Bronchial epithelial cell (primary cell): ENCODE measurements at regions not wholly inside any gene's neighbourhood (a gene's known extent, or its start where the extent isn't known, plus 50 kb on each side); places are given as distances from the start of the nearest gene placed in this dataset.

ENCODE experiments used
- DNase-seq: peaks from one replicate; pipeline ENCODE4 v3.0.0-alpha.2; 2010; ENCODE audit warnings: low read depth
- FAIRE-seq: peaks from 2 replicates; lab custom pipeline; 2011; peaks lifted over from hg19 to GRCh38; lab: Jason Lieb, UNC
- H3K27me3 ChIP-seq: 2 replicates; pipeline ENCODE4 v1.5.1; 2011; ENCODE audit warnings: low read length; ENCODE audit not compliant: control insufficient read depth, insufficient read depth
- H3K36me3 ChIP-seq: 2 replicates; pipeline ENCODE4 v1.5.1; 2011; ENCODE audit warnings: low read length; ENCODE audit not compliant: control insufficient read depth, insufficient read depth
- H3K4me3 ChIP-seq: 2 replicates; pipeline ENCODE4 v1.5.1; 2011; ENCODE audit warnings: mild to moderate bottlenecking, low read depth, low read length, control low read depth
- TF ChIP-seq, protein P1 (sequence below): IDR thresholded peaks from 2 replicates; pipeline ENCODE4 v1.5.1; 2011; ENCODE audit warnings: mild to moderate bottlenecking, moderate library complexity, low read length, control low read depth, inconsistent platforms; ENCODE audit not compliant: insufficient read depth, severe bottlenecking

DNA sequence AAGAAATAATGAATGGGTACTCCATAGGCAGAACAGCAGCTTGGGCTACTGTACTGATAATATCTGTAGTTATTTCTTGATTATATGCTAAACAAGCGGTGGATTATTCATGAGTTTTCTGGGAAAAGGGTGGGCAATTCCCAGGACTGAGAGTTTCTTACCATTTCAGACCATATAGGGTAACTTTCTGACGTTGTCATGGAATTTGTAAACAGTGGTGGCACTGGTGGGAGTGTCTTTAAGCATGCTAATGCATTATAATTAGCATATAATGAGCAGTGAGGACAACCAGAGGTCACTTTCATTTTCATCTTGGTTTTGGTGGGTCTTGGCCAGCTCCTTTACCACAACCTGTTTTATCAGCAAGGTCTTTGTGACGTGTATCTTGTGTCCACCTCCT, 399.7 kb downstream of the CDC14C start:
- TF ChIP-seq, protein P1, sequence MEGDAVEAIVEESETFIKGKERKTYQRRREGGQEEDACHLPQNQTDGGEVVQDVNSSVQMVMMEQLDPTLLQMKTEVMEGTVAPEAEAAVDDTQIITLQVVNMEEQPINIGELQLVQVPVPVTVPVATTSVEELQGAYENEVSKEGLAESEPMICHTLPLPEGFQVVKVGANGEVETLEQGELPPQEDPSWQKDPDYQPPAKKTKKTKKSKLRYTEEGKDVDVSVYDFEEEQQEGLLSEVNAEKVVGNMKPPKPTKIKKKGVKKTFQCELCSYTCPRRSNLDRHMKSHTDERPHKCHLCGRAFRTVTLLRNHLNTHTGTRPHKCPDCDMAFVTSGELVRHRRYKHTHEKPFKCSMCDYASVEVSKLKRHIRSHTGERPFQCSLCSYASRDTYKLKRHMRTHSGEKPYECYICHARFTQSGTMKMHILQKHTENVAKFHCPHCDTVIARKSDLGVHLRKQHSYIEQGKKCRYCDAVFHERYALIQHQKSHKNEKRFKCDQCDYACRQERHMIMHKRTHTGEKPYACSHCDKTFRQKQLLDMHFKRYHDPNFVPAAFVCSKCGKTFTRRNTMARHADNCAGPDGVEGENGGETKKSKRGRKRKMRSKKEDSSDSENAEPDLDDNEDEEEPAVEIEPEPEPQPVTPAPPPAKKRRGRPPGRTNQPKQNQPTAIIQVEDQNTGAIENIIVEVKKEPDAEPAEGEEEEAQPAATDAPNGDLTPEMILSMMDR = no peak
- FAIRE-seq = no peak
- no peak overlapping the region for H3K4me3 ChIP-seq
- H3K27me3 ChIP-seq = no peaks in the 10 kb centered on the region
- H3K36me3 ChIP-seq = no peaks in the 10 kb centered on the region
- DNase-seq = no peak

DNA sequence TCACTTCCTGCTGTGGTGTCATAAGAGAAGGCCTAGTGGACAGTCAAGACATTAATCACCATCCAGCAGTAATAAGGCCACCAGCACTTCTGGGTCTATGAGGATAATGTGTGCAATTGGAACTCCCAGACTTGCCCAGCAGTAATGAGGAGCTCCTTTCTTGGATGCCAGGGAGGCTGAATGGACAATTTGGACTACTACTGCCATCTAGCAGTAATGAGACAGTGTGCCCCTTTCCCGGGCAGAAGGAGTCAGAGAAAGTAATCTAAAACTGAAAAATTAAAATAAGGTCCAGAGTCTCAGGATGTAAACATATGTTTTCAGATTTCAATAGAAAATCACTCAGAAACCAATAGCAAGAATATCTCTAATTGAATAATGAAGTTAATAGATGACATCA, 400.4 kb downstream of the CDC14C start:
- DNase-seq (peak; percentile 18), FAIRE-seq (no peak)
- Histone ChIP-seq H3K36me3 (no peaks in the 10 kb centered on the region), H3K27me3 (no peaks in the 10 kb centered on the region), H3K4me3 (no peak overlapping the region)
- TF ChIP-seq, protein P1 = peak; percentile 27

- DNase-seq (no peak), FAIRE-seq (no peak)
- Histone ChIP-seq H3K27me3 (no peaks in the 10 kb centered on the region), H3K36me3 (no peaks in the 10 kb centered on the region), H3K4me3 (no peak overlapping the region)
- TF ChIP-seq, protein P1 = no peak
These were observed 401.2 kb downstream of the CDC14C start for GRCh38 chr7:49325571-49325970.

DNA sequence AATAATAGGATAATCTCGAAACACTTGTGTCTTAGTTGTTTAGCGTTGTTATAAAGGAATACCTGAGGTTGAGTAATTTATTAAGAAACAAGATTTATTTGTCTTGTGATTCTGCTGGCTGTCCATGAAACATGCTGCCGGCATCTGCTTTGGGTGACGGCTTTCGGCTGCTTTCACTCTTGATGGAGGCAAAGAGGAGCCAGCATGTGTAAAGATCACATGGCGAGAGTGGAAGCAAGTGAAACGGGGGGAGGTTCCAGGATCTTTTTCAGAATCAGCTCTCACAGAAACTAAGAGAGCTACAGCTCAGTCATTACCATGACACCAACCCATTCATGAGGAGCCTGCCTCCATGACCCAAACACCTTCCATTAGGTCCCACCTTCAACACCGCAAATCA, 402.8 kb downstream of the CDC14C start:
- FAIRE-seq = no peak
- TF ChIP-seq, protein P1 = no peak
- no peaks in the 10 kb centered on the region for H3K36me3 ChIP-seq
- DNase-seq = no peak
- no peaks in the 10 kb centered on the region for H3K27me3 ChIP-seq
- no peak overlapping the region for H3K4me3 ChIP-seq

DNA sequence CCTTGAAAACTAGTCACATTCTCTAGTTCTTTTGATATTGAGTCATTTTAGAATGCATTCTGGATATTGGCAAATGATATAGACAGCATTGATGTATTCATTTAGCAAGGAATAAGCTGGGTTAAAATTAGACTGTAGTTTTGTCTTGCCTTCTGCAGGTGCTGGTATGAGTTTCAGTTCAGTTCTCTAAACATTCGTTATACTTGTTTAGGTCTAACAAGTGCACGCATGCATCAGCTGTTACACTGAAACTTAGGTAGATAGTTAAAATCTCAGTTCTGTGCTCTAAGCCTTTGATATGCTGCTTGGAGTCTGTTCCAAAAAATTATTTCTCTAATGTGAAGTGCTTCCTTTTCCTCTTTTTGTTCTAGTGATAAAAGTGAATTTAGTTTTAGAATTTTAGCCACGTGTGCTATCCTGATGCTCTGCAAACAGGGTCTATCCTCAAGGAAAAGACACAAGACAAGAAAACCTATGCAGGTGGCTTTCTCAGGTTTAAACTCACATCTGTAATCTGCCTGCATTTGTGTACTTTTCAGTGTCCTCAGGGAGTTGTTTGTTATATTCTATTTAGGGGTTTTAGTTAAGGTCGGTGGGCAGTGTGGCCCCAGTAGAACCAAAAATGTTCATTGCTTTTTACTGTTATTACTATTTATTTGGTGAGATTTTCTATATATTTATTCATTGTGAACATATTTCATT, 409.0 kb downstream of the CDC14C start:
- TF ChIP-seq, protein P1 = no peak
- H3K27me3 ChIP-seq = no peaks in the 10 kb centered on the region
- no peaks in the 10 kb centered on the region for H3K36me3 ChIP-seq
- DNase-seq (no peak), FAIRE-seq (no peak)
- no peak overlapping the region for H3K4me3 ChIP-seq

DNA sequence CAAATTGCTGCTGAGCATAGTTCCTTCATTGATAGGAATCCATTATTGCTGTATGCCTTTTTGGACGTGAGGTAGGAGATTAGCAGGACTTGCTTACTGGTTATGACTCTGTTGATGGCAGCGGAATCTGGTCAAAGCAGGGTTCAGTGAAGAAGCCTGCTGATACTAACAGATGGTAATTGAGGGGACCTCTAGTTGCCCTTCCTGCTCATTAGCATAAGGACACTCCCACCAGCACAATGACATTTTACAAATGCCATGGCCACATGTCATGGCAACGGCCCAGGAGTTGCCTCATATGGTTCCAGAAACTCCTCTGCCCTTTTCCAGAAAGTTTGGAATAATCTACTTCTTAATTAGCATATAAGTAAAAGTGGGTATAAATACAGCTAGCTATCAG, 417.5 kb downstream of the CDC14C start:
- DNase-seq = no peak
- H3K27me3 ChIP-seq = no peaks in the 10 kb centered on the region
- no peaks in the 10 kb centered on the region for H3K36me3 ChIP-seq
- no peak for FAIRE-seq
- H3K4me3 ChIP-seq = no peak overlapping the region
- TF ChIP-seq, protein P1 = no peak
